Left lung (tissue), 4 donors: ENCODE measurements at regions not wholly inside any gene's neighbourhood (a gene's known extent, or its start where the extent isn't known, plus 50 kb on each side); places are given as distances from the start of the nearest gene placed in this dataset.

Source experiments
- ATAC-seq: fragments of 200-7000 bp; cut with Tn5 transposase; one replicate; pipeline ENCODE4 v1.9.1; 2020; ENCODE audit warnings: moderate library complexity
- DNase-seq, 4 donors: peaks; one replicate each; pipeline ENCODE4 v3.0.0-alpha.2; 2013 to 2020
- H3K27ac ChIP-seq, 2 donors: fragments of 200-600 bp; sonication (generic) in 1 of 2; one replicate each; pipeline versions ENCODE4 v1.5.0 to v1.8.0; 2020 to 2021
- H3K27me3 ChIP-seq, 2 donors: fragments of 200-600 bp; sonication (generic) in 1 of 2; one replicate each; pipeline versions ENCODE4 v1.5.0 to v1.8.0; 2020 to 2021
- H3K36me3 ChIP-seq, 2 donors: fragments of 200-600 bp; sonication (generic) in 1 of 2; one replicate each; pipeline versions ENCODE4 v1.5.0 to v1.8.0; 2020 to 2021
- H3K4me1 ChIP-seq, 2 donors: fragments of 200-600 bp; one replicate each; pipeline ENCODE4 v1.8.0; 2021
- H3K4me3 ChIP-seq, 2 donors: fragments of 200-600 bp; sonication (generic) in 1 of 2; one replicate each; pipeline versions ENCODE4 v1.5.0 to v1.8.0; 2020 to 2021; ENCODE audit warnings: mild to moderate bottlenecking in 1 of 2
- H3K9me3 ChIP-seq, 2 donors: fragments of 200-600 bp; sonication (generic) in 1 of 2; one replicate each; pipeline versions ENCODE4 v1.5.0 to v1.8.0; 2020 to 2021
- intact Hi-C, 2 donors: fragments of 100-400 bp; cut with DNase I; formaldehyde crosslinking; loops; one replicate each; pipeline versions ENCODE4 v1.11.2 to v1.14.2; 2022
- TF ChIP-seq, protein P1 (sequence below), 2 donors: fragments of 200-600 bp; sonication (generic) in 1 of 2; IDR thresholded peaks; one replicate each; pipeline versions ENCODE4 v1.5.0 to v1.8.0; 2021; ENCODE audit warnings: antibody characterized with exemption in 2 of 2
- donor health status: DM: no; HTN: yes; CAD: no.
- donor health status: DM: no; HTN: no; CAD: no.

GRCh38 chr13:112193463-112194166 lies 126.7 kb downstream of the SOX1 start:
- Histone ChIP-seq H3K9me3 (peaks cover 0 to 3% of the 10 kb centered on the region in 2 donors), H3K36me3 (no peaks in the 10 kb centered on the region), H3K27ac (no peak overlapping the region), H3K4me3 (no peak overlapping the region), H3K27me3 (peaks cover 0 to 12% of the 10 kb centered on the region in 2 donors), H3K4me1 (no peaks in the 10 kb centered on the region)
- no peak for ATAC-seq
- TF ChIP-seq, protein P1, sequence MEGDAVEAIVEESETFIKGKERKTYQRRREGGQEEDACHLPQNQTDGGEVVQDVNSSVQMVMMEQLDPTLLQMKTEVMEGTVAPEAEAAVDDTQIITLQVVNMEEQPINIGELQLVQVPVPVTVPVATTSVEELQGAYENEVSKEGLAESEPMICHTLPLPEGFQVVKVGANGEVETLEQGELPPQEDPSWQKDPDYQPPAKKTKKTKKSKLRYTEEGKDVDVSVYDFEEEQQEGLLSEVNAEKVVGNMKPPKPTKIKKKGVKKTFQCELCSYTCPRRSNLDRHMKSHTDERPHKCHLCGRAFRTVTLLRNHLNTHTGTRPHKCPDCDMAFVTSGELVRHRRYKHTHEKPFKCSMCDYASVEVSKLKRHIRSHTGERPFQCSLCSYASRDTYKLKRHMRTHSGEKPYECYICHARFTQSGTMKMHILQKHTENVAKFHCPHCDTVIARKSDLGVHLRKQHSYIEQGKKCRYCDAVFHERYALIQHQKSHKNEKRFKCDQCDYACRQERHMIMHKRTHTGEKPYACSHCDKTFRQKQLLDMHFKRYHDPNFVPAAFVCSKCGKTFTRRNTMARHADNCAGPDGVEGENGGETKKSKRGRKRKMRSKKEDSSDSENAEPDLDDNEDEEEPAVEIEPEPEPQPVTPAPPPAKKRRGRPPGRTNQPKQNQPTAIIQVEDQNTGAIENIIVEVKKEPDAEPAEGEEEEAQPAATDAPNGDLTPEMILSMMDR (IDR thresholded peaks at IDR 0.05) = no peak
- no peak for DNase-seq
- intact Hi-C loops = no loop called here

GRCh38 chr13:112194167-112194530 lies 127.2 kb downstream of the SOX1 start:
- peaks cover 0 to 16% of the 10 kb centered on the region in 2 donors for H3K27me3 ChIP-seq
- intact Hi-C loops = no loop called here
- DNase-seq = no peak
- H3K4me3 ChIP-seq = no peak overlapping the region
- no peak for ATAC-seq
- peaks cover 0 to 3% of the 10 kb centered on the region in 2 donors for H3K9me3 ChIP-seq
- TF ChIP-seq, protein P1 (IDR thresholded peaks at IDR 0.05) = no peak
- H3K36me3 ChIP-seq = no peaks in the 10 kb centered on the region
- H3K27ac ChIP-seq = no peak overlapping the region
- H3K4me1 ChIP-seq = no peaks in the 10 kb centered on the region

DNA sequence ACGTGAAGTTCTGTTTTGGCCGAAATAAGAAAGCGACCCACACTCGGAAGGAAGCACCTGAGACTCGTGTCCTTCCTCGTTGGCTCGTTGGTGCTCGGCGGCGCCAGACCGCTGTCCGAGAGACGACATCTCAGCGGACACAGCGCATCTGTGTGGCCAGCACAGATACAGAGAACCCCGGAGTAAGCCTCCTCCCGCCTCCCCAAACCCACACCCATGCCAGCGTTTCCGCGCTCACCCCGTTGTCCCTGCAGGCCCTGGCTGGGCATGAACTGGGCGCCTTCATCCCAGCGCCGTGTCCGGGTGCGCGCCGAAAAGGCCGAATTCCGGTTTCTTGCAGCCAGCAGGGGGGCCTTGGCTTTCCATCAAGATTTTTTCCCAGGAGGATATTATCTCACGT lies 127.6 kb downstream of the SOX1 start:
- Histone ChIP-seq H3K4me3 (no peak overlapping the region), H3K27me3 (peaks cover 0 to 16% of the 10 kb centered on the region in 2 donors), H3K36me3 (no peaks in the 10 kb centered on the region), H3K4me1 (no peaks in the 10 kb centered on the region), H3K9me3 (peaks cover 0 to 3% of the 10 kb centered on the region in 2 donors), H3K27ac (no peak overlapping the region)
- TF ChIP-seq, protein P1 (IDR thresholded peaks at IDR 0.05) = no peak
- ATAC-seq (no peak), DNase-seq (no peak)
- intact Hi-C loops = no loop called here

- TF ChIP-seq, protein P1 (IDR thresholded peaks at IDR 0.05) = no peak
- no peak for DNase-seq
- intact Hi-C loops = no loop called here
- H3K27ac ChIP-seq = no peak overlapping the region
- H3K36me3 ChIP-seq = no peaks in the 10 kb centered on the region
- peaks cover 0 to 3% of the 10 kb centered on the region in 2 donors for H3K9me3 ChIP-seq
- peaks cover 0 to 42% of the 10 kb centered on the region in 2 donors for H3K27me3 ChIP-seq
- H3K4me3 ChIP-seq = no peak overlapping the region
- no peaks in the 10 kb centered on the region for H3K4me1 ChIP-seq
- ATAC-seq = no peak
Measured at GRCh38 chr13:112198396-112199010, 131.6 kb downstream of the SOX1 start.

DNA sequence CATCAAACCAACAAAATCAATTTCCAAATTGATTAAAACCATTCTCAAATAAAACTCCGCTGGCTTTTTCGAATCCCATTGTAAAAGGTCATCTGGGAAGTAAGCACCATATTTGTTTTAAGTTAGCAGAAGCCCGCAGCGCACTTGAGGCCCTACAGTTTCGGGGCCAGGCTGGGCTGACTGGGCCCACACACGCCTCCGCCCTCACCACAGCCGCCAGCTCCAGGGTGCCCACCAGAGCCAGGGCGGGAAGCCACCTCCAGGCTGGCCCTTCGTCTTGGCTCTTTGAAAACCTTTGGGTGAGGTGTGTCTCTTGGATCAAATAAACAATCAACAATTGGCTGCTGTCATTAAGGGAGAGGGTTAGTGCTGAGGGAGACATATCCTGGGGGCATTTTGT lies 133.3 kb downstream of the SOX1 start:
- ATAC-seq (no peak), DNase-seq (no peak)

More for the DNA sequence above, 133.3 kb downstream of the SOX1 start:
- no peaks in the 10 kb centered on the region for H3K36me3 ChIP-seq
- intact Hi-C loops = no loop called here
- H3K27ac ChIP-seq = no peak overlapping the region
- peaks cover 0 to 6% of the 10 kb centered on the region in 2 donors for H3K4me1 ChIP-seq
- TF ChIP-seq, protein P1 (IDR thresholded peaks at IDR 0.05) = no peak
- no peaks in the 10 kb centered on the region for H3K9me3 ChIP-seq
- no peak overlapping the region for H3K4me3 ChIP-seq
- peaks cover 8 to 50% of the 10 kb centered on the region in 2 donors for H3K27me3 ChIP-seq
